Large intestine (tissue), 3 donors: ENCODE measurements at regions not wholly inside any gene's neighbourhood (a gene's known extent, or its start where the extent isn't known, plus 50 kb on each side); places are given as distances from the start of the nearest gene placed in this dataset.

Experiments
- DNase-seq, 2 donors: peaks; one replicate each; pipeline versions ENCODE4 v3.0.0 to v3.0.0-alpha.2; 2013
- H3K27ac ChIP-seq: one replicate; pipeline ENCODE4 v1.5.1; 2013; ENCODE audit warnings: low read length
- H3K27me3 ChIP-seq: 2 replicates; pipeline ENCODE4 v1.6.1; 2013; ENCODE audit warnings: low read length; ENCODE audit not compliant: control insufficient read depth, insufficient read depth
- H3K36me3 ChIP-seq: 2 replicates; pipeline ENCODE4 v1.6.1; 2013; ENCODE audit warnings: low read length; ENCODE audit not compliant: control insufficient read depth, insufficient read depth
- H3K4me1 ChIP-seq: one replicate; pipeline ENCODE4 v1.6.1; 2013; ENCODE audit warnings: low read length; ENCODE audit not compliant: control insufficient read depth, insufficient read depth
- H3K4me3 ChIP-seq: one replicate; pipeline ENCODE4 v1.5.1; 2013; ENCODE audit warnings: low read length
- H3K9me3 ChIP-seq: one replicate; pipeline ENCODE4 v1.6.1; 2013; ENCODE audit warnings: mild to moderate bottlenecking, low read depth, low read length, moderate library complexity; ENCODE audit not compliant: control insufficient read depth
- WGBS: methylation state at CpG from one replicate; pipeline ENCODE4 v1.1.5; 2013; ENCODE audit warnings: low lambda C conversion rate; ENCODE audit not compliant: insufficient coverage; 5-methylcytosine and 5-hydroxymethylcytosine counted together

- 60% methylated on average over 1 of the region's 21 CpGs for WGBS
Observed at GRCh38 chr9:134234687-134235359, 70.5 kb upstream of the RNU6ATAC start.

GRCh38 chr9:134235366-134235765, 71.0 kb upstream of the RNU6ATAC start:
- Histone ChIP-seq H3K27me3 (no peaks in the 10 kb centered on the region), H3K36me3 (no peaks in the 10 kb centered on the region), H3K9me3 (no peaks in the 10 kb centered on the region), H3K27ac (no peak overlapping the region), H3K4me1 (peaks cover 9% of the 10 kb centered on the region), H3K4me3 (no peak overlapping the region)
- no peak for DNase-seq
- no CpG with 5 or more reads among the region's 16 CpGs for WGBS

More at GRCh38 chr9:134234687-134235359, 70.5 kb upstream of the RNU6ATAC start:
- no peak for DNase-seq
- H3K36me3 ChIP-seq, result no peaks in the 10 kb centered on the region
- H3K4me3 ChIP-seq, result no peak overlapping the region
- H3K27me3 ChIP-seq, result no peaks in the 10 kb centered on the region
- no peak overlapping the region for H3K27ac ChIP-seq
- H3K9me3 ChIP-seq, result no peaks in the 10 kb centered on the region
- peaks cover 7% of the 10 kb centered on the region for H3K4me1 ChIP-seq

- WGBS, result no CpG with 5 or more reads among the region's 6 CpGs
- H3K27me3 ChIP-seq, result no peaks in the 10 kb centered on the region
- H3K9me3 ChIP-seq, result no peaks in the 10 kb centered on the region
- H3K4me3 ChIP-seq, result no peak overlapping the region
- no peak for DNase-seq
- H3K4me1 ChIP-seq, result peaks cover 3% of the 10 kb centered on the region
- no peak overlapping the region for H3K27ac ChIP-seq
- no peaks in the 10 kb centered on the region for H3K36me3 ChIP-seq
Observed at GRCh38 chr9:134236001-134236421, 71.6 kb upstream of the RNU6ATAC start.

GRCh38 chr9:134236935-134237629, 72.7 kb upstream of the RNU6ATAC start:
- Histone ChIP-seq H3K27me3 (no peaks in the 10 kb centered on the region), H3K27ac (no peak overlapping the region), H3K4me1 (peaks cover 2% of the 10 kb centered on the region), H3K4me3 (no peak overlapping the region), H3K9me3 (no peaks in the 10 kb centered on the region), H3K36me3 (no peaks in the 10 kb centered on the region)
- DNase-seq, result no peak
- WGBS, result no CpG with 5 or more reads among the region's 13 CpGs

DNA sequence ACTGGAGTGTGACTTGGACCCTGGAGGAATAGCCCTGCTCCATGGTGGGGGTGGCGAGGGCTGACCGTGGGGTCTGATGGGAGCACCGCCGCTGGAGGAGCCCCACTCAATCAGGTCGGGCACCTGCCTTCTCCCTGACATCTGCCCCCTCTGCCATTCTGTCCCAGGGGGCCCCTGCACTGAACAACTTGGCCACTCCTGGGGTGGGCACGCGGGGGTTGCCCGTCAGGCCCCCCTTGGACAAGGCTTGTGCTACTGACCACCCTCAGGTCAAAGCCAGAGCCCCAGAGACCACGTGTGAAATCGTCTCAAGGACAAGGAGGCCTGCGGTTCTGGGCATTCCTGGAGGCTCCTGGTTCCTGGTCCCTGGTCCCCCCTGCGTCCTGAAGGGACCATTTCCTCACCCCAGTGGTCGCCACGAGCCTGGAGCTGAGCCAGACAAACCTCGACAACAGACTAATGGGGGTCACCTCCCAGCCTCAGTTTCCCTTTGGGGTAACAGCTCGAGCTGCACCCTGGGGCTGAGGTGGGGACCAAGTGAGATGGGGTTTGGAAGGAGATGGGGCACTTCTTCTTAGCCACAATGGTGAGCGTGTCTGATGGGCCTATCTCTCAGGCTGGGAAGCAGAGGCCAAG, 73.4 kb upstream of the RNU6ATAC start:
- H3K27ac ChIP-seq, result no peak overlapping the region
- H3K27me3 ChIP-seq, result no peaks in the 10 kb centered on the region
- H3K36me3 ChIP-seq, result no peaks in the 10 kb centered on the region
- no CpG with 5 or more reads among the region's 17 CpGs for WGBS
- H3K4me1 ChIP-seq, result peaks cover 2% of the 10 kb centered on the region
- no peaks in the 10 kb centered on the region for H3K9me3 ChIP-seq
- no peak overlapping the region for H3K4me3 ChIP-seq
- no peak for DNase-seq

- Histone ChIP-seq H3K4me1 (peaks cover 2% of the 10 kb centered on the region), H3K9me3 (no peaks in the 10 kb centered on the region), H3K27ac (no peak overlapping the region), H3K4me3 (no peak overlapping the region), H3K36me3 (no peaks in the 10 kb centered on the region), H3K27me3 (no peaks in the 10 kb centered on the region)
- no CpG with 5 or more reads among the region's 29 CpGs for WGBS
- DNase-seq, result no peak
Observed at GRCh38 chr9:134239130-134239903, 75.0 kb upstream of the RNU6ATAC start.

GRCh38 chr9:134239939-134240338, 75.6 kb upstream of the RNU6ATAC start:
- Histone ChIP-seq H3K4me3 (no peak overlapping the region), H3K27me3 (peaks cover under 1% of the 10 kb centered on the region), H3K9me3 (no peaks in the 10 kb centered on the region), H3K36me3 (no peaks in the 10 kb centered on the region), H3K27ac (no peak overlapping the region), H3K4me1 (peaks cover 2% of the 10 kb centered on the region)
- no CpG with 5 or more reads among the region's 7 CpGs for WGBS
- DNase-seq, result no peak

DNA sequence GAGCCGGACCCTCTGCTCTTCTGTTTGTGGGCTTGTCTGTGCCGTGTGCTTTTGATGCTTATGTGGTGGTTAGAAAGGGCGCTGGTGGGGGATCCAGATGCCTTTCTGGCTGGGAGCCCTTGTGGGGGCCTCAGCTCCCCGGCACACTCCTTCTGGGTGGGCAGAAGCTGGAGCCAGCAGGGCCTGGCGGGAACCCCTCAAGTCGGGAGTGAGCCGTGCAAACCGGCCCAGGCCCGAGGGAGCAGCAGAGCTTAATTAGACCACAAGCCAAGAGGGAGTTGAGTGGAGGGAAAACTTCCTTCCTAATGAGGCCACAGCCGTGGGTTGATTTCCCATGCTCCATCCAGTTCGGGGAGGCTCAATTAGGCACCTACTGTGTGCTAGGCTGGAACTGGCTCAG, 76.0 kb upstream of the RNU6ATAC start:
- H3K27me3 ChIP-seq, result peaks cover 3% of the 10 kb centered on the region
- H3K27ac ChIP-seq, result no peak overlapping the region
- DNase-seq, result no peak
- peaks cover 2% of the 10 kb centered on the region for H3K4me1 ChIP-seq
- no peaks in the 10 kb centered on the region for H3K36me3 ChIP-seq
- WGBS, result no CpG with 5 or more reads among the region's 11 CpGs
- no peaks in the 10 kb centered on the region for H3K9me3 ChIP-seq
- no peak overlapping the region for H3K4me3 ChIP-seq

- DNase-seq, result no peak
- Histone ChIP-seq H3K4me1 (peaks cover 2% of the 10 kb centered on the region), H3K9me3 (no peaks in the 10 kb centered on the region), H3K36me3 (no peaks in the 10 kb centered on the region), H3K27me3 (peaks cover 3% of the 10 kb centered on the region), H3K27ac (no peak overlapping the region), H3K4me3 (no peak overlapping the region)
- no CpG with 5 or more reads among the region's 19 CpGs for WGBS
Observed at GRCh38 chr9:134242706-134243105, 78.3 kb upstream of the RNU6ATAC start.

- WGBS, result no CpG with 5 or more reads among the region's 14 CpGs
- H3K36me3 ChIP-seq, result no peaks in the 10 kb centered on the region
- no peak overlapping the region for H3K4me3 ChIP-seq
- peak in 1 of 2 donors; percentile 22 for DNase-seq
- peaks cover 3% of the 10 kb centered on the region for H3K27me3 ChIP-seq
- H3K4me1 ChIP-seq, result peaks cover 2% of the 10 kb centered on the region
- no peak overlapping the region for H3K27ac ChIP-seq
- H3K9me3 ChIP-seq, result no peaks in the 10 kb centered on the region
Observed at GRCh38 chr9:134243778-134244467, 79.6 kb upstream of the RNU6ATAC start.
